HEK293T (cell line): ENCODE measurements at regions not wholly inside any gene's neighbourhood (a gene's known extent, or its start where the extent isn't known, plus 50 kb on each side); places are given as distances from the start of the nearest gene placed in this dataset.

Source experiments
- CTCF ChIA-PET: fragments of 350-600 bp; formaldehyde crosslinking; extraction: SDS; loops from one replicate; lab custom pipeline; 2021; ENCODE audit warnings: antibody characterized with exemption, inconsistent platforms; lab: Yijun Ruan, JAX
- POLR2A ChIA-PET: fragments of 350-600 bp; formaldehyde crosslinking; extraction: SDS; loops from one replicate; lab custom pipeline; 2020; ENCODE audit warnings: antibody characterized with exemption, inconsistent platforms; lab: Yijun Ruan, JAX
- DNase-seq: peaks from one replicate; pipeline ENCODE4 v3.0.0; 2012; ENCODE audit warnings: mixed read lengths; ENCODE audit errors: extremely low spot score
- ARNT ChIP-seq: fragments of 450-650 bp; IDR thresholded peaks from 2 replicates; pipeline ENCODE4 v1.6.1; 2017; ENCODE audit warnings: mild to moderate bottlenecking
- BHLHE40 ChIP-seq: fragments of 450-650 bp; IDR thresholded peaks from 2 replicates; pipeline ENCODE4 v1.6.1; 2016; ENCODE audit warnings: mild to moderate bottlenecking, moderate library complexity, borderline replicate concordance
- CTBP1 ChIP-seq: fragments of 450-650 bp; IDR thresholded peaks from 2 replicates; pipeline ENCODE4 v1.6.1; 2016; ENCODE audit warnings: borderline replicate concordance
- ELF4 ChIP-seq: fragments of 450-650 bp; IDR thresholded peaks from 2 replicates; pipeline ENCODE4 v1.6.1; 2017; ENCODE audit warnings: antibody characterized with exemption
- FOXA1 ChIP-seq: fragments of 450-650 bp; IDR thresholded peaks from 2 replicates; pipeline ENCODE4 v1.6.1; 2016; ENCODE audit warnings: mild to moderate bottlenecking
- FOXK2 ChIP-seq: fragments of 450-650 bp; IDR thresholded peaks from 2 replicates; pipeline ENCODE4 v1.6.1; 2016; ENCODE audit warnings: mild to moderate bottlenecking
- FOXM1 ChIP-seq: fragments of 450-650 bp; IDR thresholded peaks from 2 replicates; pipeline ENCODE4 v1.6.1; 2017; ENCODE audit warnings: mild to moderate bottlenecking, borderline replicate concordance
- HDGF ChIP-seq: fragments of 450-650 bp; IDR thresholded peaks from 2 replicates; pipeline ENCODE4 v1.6.1; 2017; ENCODE audit warnings: antibody characterized with exemption, borderline replicate concordance
- L3MBTL2 ChIP-seq: fragments of 450-650 bp; conservative IDR thresholded peaks from 2 replicates; pipeline ENCODE4 v1.6.1; 2016; ENCODE audit warnings: mild to moderate bottlenecking
- LEF1 ChIP-seq: fragments of 450-650 bp; IDR thresholded peaks from 2 replicates; pipeline ENCODE4 v1.6.1; 2017; ENCODE audit warnings: mild to moderate bottlenecking, borderline replicate concordance
- NFRKB ChIP-seq: fragments of 450-650 bp; IDR thresholded peaks from 2 replicates; pipeline ENCODE4 v1.6.1; 2016; ENCODE audit warnings: mild to moderate bottlenecking, moderate library complexity
- SP1 ChIP-seq: fragments of 450-650 bp; IDR thresholded peaks from 2 replicates; pipeline ENCODE4 v1.6.1; 2017
- SUZ12 ChIP-seq: fragments of 450-650 bp; IDR thresholded peaks from 2 replicates; pipeline ENCODE4 v1.6.1; 2016; ENCODE audit warnings: mild to moderate bottlenecking
- TARDBP ChIP-seq: fragments of 450-650 bp; IDR thresholded peaks from 2 replicates; pipeline ENCODE4 v1.6.1; 2016
- ZNF384 ChIP-seq: fragments of 450-650 bp; IDR thresholded peaks from 2 replicates; pipeline ENCODE4 v1.6.1; 2016
- TF ChIP-seq, protein P1 (sequence below): fragments of 450-650 bp; IDR thresholded peaks from 2 replicates; pipeline ENCODE4 v1.6.1; 2016

DNA sequence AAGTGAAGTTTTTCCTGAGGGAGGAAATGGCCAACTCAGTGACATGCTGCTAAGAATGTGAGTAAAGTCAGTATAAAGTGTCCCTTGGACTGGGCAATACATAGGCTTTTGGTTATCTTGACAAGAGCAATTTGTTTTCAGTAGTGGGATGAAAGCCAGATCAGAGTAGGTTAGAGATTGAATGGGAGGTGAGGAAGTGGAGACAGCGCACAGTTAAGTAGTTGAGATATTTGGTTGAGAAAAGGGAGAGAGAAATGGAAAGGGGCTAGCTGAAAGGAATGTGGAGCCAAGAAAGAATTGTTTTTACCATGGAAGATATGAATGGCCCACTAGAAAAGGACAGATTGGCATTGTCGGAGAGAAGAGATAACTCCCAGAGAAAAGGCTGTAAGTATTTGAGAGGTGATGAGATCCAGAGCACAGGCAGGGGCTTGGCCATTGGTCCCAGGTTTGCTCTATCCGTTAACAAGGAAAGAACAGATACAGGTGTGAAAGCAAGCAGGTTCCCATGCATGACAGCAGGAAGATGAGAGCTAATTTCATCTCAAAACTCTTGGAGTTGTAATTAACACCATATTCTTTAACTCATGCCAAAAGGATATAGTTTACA is 392.0 kb downstream of the NR2F1-AS1 start:
- no peak for TF ChIP-seq ZNF384
- no peak for TF ChIP-seq TARDBP
- TF ChIP-seq HDGF, result no peak
- no peak for TF ChIP-seq ELF4
- TF ChIP-seq NFRKB, result no peak
- TF ChIP-seq ARNT, result no peak
- TF ChIP-seq FOXA1, result no peak
- TF ChIP-seq SP1, result no peak
- no peak for TF ChIP-seq SUZ12
- TF ChIP-seq L3MBTL2, result no peak
- no peak for TF ChIP-seq BHLHE40
- TF ChIP-seq CTBP1, result no peak
- TF ChIP-seq, protein P1, sequence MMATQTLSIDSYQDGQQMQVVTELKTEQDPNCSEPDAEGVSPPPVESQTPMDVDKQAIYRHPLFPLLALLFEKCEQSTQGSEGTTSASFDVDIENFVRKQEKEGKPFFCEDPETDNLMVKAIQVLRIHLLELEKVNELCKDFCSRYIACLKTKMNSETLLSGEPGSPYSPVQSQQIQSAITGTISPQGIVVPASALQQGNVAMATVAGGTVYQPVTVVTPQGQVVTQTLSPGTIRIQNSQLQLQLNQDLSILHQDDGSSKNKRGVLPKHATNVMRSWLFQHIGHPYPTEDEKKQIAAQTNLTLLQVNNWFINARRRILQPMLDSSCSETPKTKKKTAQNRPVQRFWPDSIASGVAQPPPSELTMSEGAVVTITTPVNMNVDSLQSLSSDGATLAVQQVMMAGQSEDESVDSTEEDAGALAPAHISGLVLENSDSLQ, result no peak
- TF ChIP-seq FOXM1, result no peak
- no peak for TF ChIP-seq LEF1
- CTCF ChIA-PET, result no interaction called here
- no peak for DNase-seq
- POLR2A ChIA-PET, result no interaction called here

- TF ChIP-seq SUZ12, result no peak
- no peak for TF ChIP-seq ARNT
- TF ChIP-seq NFRKB, result no peak
- TF ChIP-seq SP1, result no peak
- no peak for TF ChIP-seq ZNF384
- TF ChIP-seq L3MBTL2, result no peak
- TF ChIP-seq HDGF, result no peak
- TF ChIP-seq TARDBP, result no peak
- TF ChIP-seq, protein P1, result no peak
- no peak for TF ChIP-seq FOXM1
- no peak for TF ChIP-seq FOXK2
- TF ChIP-seq CTBP1, result no peak
- TF ChIP-seq LEF1, result no peak
- no peak for TF ChIP-seq BHLHE40
- TF ChIP-seq ELF4, result no peak
- TF ChIP-seq FOXA1, result no peak
- POLR2A ChIA-PET, result interaction anchor here (0.6 kb wide), 1 partner anchor 397 kb away, joined by 3 read pairs; the partner anchor contains the start of gene NR2F1
- CTCF ChIA-PET, result no interaction called here
- DNase-seq, result no peak
Measured at GRCh38 chr5:93186076-93186682, 394.8 kb downstream of the NR2F1-AS1 start.

DNA sequence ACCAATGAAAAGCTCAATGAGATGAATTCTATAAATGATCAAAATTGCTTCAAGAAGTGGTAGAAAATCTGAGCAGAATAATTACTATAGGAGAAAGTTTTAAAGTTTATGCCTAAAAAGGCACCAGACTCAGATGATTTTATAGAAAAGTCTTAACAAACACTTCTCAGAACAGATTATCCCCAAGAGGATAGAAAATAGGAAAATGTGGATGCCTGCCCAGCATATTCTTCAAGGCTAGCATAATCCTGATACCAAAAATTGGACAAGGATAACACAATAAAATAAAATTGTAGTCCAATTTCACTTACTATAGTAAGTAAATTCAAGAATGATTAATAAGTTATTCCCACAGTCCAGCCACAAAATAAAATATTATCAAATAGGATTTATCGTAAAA is 397.0 kb downstream of the NR2F1-AS1 start:
- ChIA-PET POLR2A (no interaction called here), CTCF (no interaction called here)
- DNase-seq, result no peak
- TF ChIP-seq ELF4 (no peak), FOXA1 (no peak), NFRKB (no peak), CTBP1 (no peak)
- TF ChIP-seq, protein P1, result no peak

DNA sequence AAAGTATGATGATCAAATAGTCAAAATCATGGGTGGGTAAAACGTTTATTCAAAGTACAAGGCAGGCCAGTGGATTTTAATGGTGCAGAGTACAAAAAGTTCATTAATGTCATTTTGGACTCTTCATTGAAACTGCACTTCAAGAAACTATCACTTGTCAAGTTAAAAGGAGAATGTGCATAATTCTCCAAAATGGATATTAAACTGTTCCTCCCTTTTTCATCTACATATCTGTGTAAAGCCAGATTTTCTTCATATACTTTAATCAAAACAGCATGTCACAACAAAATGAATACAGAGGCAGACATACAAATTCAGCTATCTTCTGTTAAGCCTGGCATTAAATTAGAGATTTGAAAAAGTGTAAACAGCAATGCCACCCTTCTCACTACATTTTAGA is 401.6 kb downstream of the NR2F1-AS1 start:
- TF ChIP-seq TARDBP, result no peak
- TF ChIP-seq SUZ12, result no peak
- no peak for TF ChIP-seq SP1
- DNase-seq, result no peak
- CTCF ChIA-PET, result no interaction called here
- POLR2A ChIA-PET, result no interaction called here

DNA sequence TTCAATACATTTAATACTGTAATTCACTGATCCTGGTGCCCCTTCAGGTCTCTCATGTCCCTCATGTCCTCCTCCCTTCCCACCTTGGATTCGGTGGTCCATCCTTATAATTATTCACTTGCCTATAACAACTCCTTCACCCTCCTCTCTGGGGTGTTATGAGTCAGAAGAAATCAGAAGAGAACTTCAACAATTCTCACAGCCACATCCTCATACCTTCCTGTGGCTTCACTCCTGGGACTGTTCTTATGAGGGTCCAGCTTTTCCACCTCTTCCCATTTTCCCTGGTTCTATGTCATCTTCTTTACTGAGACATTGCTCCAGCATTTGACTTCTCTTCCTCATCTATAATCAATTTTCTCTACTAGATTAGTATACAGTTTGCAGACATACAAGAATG is 406.1 kb downstream of the NR2F1-AS1 start:
- no peak for DNase-seq
- ChIA-PET POLR2A (no interaction called here), CTCF (no interaction called here)
- TF ChIP-seq BHLHE40 (no peak), NFRKB (no peak), SP1 (no peak), ELF4 (no peak)

GRCh38 chr5:93165559-93165958 is 415.5 kb downstream of the NR2F1-AS1 start:
- no peak for DNase-seq
- TF ChIP-seq BHLHE40 (no peak), FOXM1 (no peak), FOXA1 (no peak), ARNT (no peak), L3MBTL2 (no peak), FOXK2 (no peak), SP1 (no peak), HDGF (no peak)
- CTCF ChIA-PET, result no interaction called here
- POLR2A ChIA-PET, result no interaction called here

- ChIA-PET CTCF (no interaction called here), POLR2A (no interaction called here)
- no peak for TF ChIP-seq TARDBP
- TF ChIP-seq HDGF, result no peak
- no peak for TF ChIP-seq CTBP1
- TF ChIP-seq SP1, result no peak
- no peak for DNase-seq
Measured at GRCh38 chr5:93164690-93165089, 416.3 kb downstream of the NR2F1-AS1 start.
